ENCODE measurements at regions not wholly inside any gene's neighbourhood (a gene's known extent, or its start where the extent isn't known, plus 50 kb on each side); places are given as distances from the start of the nearest gene placed in this dataset.
"Not testable (repeated sequence)": the region's sequence is repeated elsewhere in the genome, so short reads cannot be mapped to it uniquely, and the experiment has no call there.

DNA sequence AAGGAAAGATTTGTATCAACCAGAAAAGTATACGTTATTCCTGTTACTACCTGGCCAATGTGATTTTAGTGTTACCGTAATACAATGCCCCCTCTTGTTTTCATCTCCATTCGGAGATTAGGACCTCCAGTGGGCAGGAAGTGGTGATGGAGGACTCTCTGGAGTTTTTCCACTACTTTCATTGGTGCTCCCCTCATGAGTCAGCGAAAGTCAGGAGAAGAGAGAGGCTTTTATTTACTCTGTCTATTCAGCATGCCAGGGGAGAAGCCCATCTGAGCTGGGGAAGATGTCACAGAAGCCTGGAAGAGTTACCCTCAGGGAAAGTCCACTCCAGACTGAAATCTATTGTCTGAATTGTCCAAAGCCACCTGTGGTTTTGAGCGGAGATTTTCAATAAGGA, 88.2 kb upstream of the THUMPD2 start:
- Mint-ChIP-seq H3K4me3 (no peak overlapping the region), H3K27me3 (no peaks in the 10 kb centered on the region), H3K9me3 (ENCODE audit: low read depth) (peaks cover 2% of the 10 kb centered on the region), H3K4me1 (no peaks in the 10 kb centered on the region), H3K27ac (no peak overlapping the region), H3K36me3 (ENCODE audit: low read depth) (no peaks in the 10 kb centered on the region)
- CTCF ChIA-PET = no interaction called here
- intact Hi-C loops (cut with DNase I, micrococcal nuclease) = no loop called here
- ATAC-seq (no peak), DNase-seq (no peak)
- POLR2A ChIA-PET = no interaction called here

DNA sequence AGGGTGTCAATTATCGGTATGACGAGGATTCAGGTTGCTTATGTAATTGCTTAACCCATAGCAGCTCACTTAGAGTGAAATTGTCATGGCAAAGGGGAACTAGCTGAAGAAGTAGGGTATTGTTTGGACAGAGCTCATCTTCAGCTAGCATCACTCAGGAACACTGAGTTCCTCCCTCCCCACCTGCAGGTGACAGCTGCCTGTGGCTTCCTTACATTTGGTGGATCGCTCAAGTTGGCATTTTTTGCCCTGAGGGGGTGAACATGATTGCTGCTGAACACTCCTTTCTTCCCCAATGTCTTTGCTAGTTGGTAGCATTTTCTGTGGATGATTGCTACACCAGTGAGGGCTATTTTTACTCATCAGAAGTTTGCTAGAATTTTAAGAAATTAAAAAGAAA, 86.7 kb upstream of the THUMPD2 start:
- no peaks in the 10 kb centered on the region for H3K36me3 Mint-ChIP-seq (ENCODE audit: low read depth)
- ChIA-PET POLR2A (no interaction called here), CTCF (no interaction called here)

GRCh38 chr2:39863672-39864071, 84.6 kb upstream of the THUMPD2 start:
- ATAC-seq; H3K27me3 Mint-ChIP-seq; intact Hi-C loops (cut with DNase I, micrococcal nuclease): not testable (repeated sequence)

More for the DNA sequence above, 86.7 kb upstream of the THUMPD2 start:
- ATAC-seq = no peak
- H3K4me3 Mint-ChIP-seq = no peak overlapping the region
- H3K27ac Mint-ChIP-seq = no peak overlapping the region
- peaks cover 2% of the 10 kb centered on the region for H3K9me3 Mint-ChIP-seq (ENCODE audit: low read depth)
- H3K27me3 Mint-ChIP-seq = no peaks in the 10 kb centered on the region
- intact Hi-C loops (cut with DNase I, micrococcal nuclease) = no loop called here
- DNase-seq = no peak
- H3K4me1 Mint-ChIP-seq = no peaks in the 10 kb centered on the region

DNA sequence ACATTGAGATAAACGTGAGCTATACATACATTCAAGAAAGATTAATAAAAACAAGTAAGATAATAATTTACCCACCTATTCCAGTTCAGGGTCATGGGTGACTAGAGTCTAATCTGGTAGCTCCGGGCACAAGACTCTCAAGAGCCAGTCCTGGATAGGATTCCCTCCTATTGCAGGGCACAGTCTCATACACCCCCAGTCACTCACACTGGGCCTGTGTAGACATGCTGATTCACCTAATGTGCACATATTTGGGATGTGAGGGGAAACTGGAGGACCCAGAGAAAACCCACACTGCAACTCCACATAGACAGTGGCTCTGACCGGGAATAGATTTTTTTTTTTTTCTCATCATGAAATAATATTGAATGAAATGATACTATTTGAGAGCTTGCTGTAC, 81.5 kb upstream of the THUMPD2 start:
- no peaks in the 10 kb centered on the region for H3K36me3 Mint-ChIP-seq (ENCODE audit: low read depth)
- no peak overlapping the region for H3K27ac Mint-ChIP-seq
- ChIA-PET POLR2A (no interaction called here), CTCF (no interaction called here)
- no peaks in the 10 kb centered on the region for H3K4me1 Mint-ChIP-seq
- DNase-seq (no peak), ATAC-seq (no peak)
- intact Hi-C loops (cut with DNase I, micrococcal nuclease) = no loop called here
- peaks cover 3% of the 10 kb centered on the region for H3K27me3 Mint-ChIP-seq
- H3K4me3 Mint-ChIP-seq = no peak overlapping the region
- H3K9me3 Mint-ChIP-seq (ENCODE audit: low read depth) = peaks cover 2% of the 10 kb centered on the region

More at GRCh38 chr2:39863672-39864071, 84.6 kb upstream of the THUMPD2 start:
- H3K9me3 Mint-ChIP-seq (ENCODE audit: low read depth); H3K4me3 Mint-ChIP-seq; H3K36me3 Mint-ChIP-seq (ENCODE audit: low read depth); DNase-seq; CTCF ChIA-PET; H3K27ac Mint-ChIP-seq; H3K4me1 Mint-ChIP-seq; POLR2A ChIA-PET: not testable (repeated sequence)

DNA sequence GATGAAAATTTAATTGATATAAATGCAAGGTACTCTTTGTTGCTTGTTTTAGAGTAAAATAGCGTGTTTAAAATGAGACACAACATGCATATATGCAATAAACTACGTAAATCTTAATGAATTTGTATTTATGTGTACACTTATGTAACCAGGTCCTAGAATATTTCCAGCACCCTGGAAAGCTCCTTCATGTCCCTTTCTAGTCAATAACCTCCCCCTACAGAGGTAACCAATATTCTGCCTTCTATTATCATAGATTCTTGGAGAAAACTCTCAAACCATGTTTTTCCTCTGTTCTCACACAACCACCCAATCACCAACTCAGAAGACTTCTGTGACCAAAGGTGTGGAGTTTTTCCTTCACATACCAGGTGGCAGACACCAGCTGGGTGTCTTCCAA, 79.6 kb upstream of the THUMPD2 start:
- Mint-ChIP-seq H3K36me3 (ENCODE audit: low read depth) (no peaks in the 10 kb centered on the region), H3K27ac (no peak overlapping the region), H3K9me3 (ENCODE audit: low read depth) (peaks cover 2% of the 10 kb centered on the region), H3K4me3 (no peak overlapping the region), H3K4me1 (no peaks in the 10 kb centered on the region), H3K27me3 (peaks cover 8% of the 10 kb centered on the region)
- CTCF ChIA-PET = no interaction called here
- POLR2A ChIA-PET = no interaction called here
- DNase-seq (no peak), ATAC-seq (no peak)
- intact Hi-C loops (cut with DNase I, micrococcal nuclease) = no loop called here

DNA sequence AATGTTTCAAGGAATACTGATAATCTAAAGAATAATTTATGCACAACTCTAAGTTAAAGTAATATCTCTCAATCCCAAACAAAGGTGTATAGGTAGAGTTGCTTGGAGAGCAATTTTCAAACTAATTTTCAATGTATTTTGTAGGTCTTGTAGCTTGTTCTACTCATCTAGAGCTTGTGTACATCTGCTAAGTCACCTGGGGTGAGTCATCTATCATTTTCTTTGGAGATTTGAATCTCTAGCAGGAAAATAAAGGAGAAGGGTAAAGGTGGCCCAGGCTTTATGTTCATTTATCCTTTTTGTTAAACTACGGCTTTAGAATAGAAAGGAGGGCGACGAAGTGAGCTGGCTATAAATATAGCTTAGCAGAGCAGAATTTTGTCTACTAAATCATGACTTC, 76.8 kb upstream of the THUMPD2 start:
- intact Hi-C loops (cut with DNase I, micrococcal nuclease) = no loop called here
- no peaks in the 10 kb centered on the region for H3K9me3 Mint-ChIP-seq (ENCODE audit: low read depth)
- DNase-seq (no peak), ATAC-seq (no peak)
- peaks cover 8% of the 10 kb centered on the region for H3K4me1 Mint-ChIP-seq
- no peaks in the 10 kb centered on the region for H3K36me3 Mint-ChIP-seq (ENCODE audit: low read depth)
- H3K27me3 Mint-ChIP-seq = peaks cover 15% of the 10 kb centered on the region
- POLR2A ChIA-PET = no interaction called here
- CTCF ChIA-PET = interaction anchor here (1.4 to 1.5 kb wide), 2 partner anchors 9 to 19 kb away, joined by 4 to 5 read pairs; no protein-coding TSS in a partner anchor
- H3K4me3 Mint-ChIP-seq = no peak overlapping the region
- H3K27ac Mint-ChIP-seq = no peak overlapping the region

- intact Hi-C loops (cut with DNase I, micrococcal nuclease) = loop anchor here in 1 of 2 experiments (5.0 kb wide), 1 partner anchor 1928 kb away; no protein-coding TSS in a partner anchor
- H3K27me3 Mint-ChIP-seq = peaks cover 16% of the 10 kb centered on the region
- ChIA-PET CTCF (interaction anchor here (1.4 to 1.5 kb wide), 2 partner anchors 8 to 18 kb away, joined by 4 to 5 read pairs; no protein-coding TSS in a partner anchor), POLR2A (interaction anchor here (0.6 kb wide), 1 partner anchor 75 kb away, joined by 3 read pairs; no protein-coding TSS in a partner anchor)
- peaks cover 8% of the 10 kb centered on the region for H3K4me1 Mint-ChIP-seq
- no peaks in the 10 kb centered on the region for H3K9me3 Mint-ChIP-seq (ENCODE audit: low read depth)
- ATAC-seq (no peak), DNase-seq (no peak)
- no peaks in the 10 kb centered on the region for H3K36me3 Mint-ChIP-seq (ENCODE audit: low read depth)
- H3K27ac Mint-ChIP-seq = no peak overlapping the region
- H3K4me3 Mint-ChIP-seq = no peak overlapping the region
These were observed 75.7 kb upstream of the THUMPD2 start for GRCh38 chr2:39854771-39855170.

- intact Hi-C loops (cut with DNase I, micrococcal nuclease) = loop anchor here in 1 of 2 experiments (5.0 kb wide), 1 partner anchor 1929 kb away; no protein-coding TSS in a partner anchor
- ATAC-seq = no peak
- Mint-ChIP-seq H3K27me3 (peaks cover 16% of the 10 kb centered on the region), H3K27ac (no peak overlapping the region), H3K36me3 (ENCODE audit: low read depth) (no peaks in the 10 kb centered on the region), H3K9me3 (ENCODE audit: low read depth) (no peaks in the 10 kb centered on the region), H3K4me1 (peaks cover 8% of the 10 kb centered on the region), H3K4me3 (no peak overlapping the region)
- ChIA-PET CTCF (interaction anchor here (1.3 to 2.0 kb wide), 2 partner anchors 15 to 61 kb away, joined by 4 to 5 read pairs; no protein-coding TSS in a partner anchor), POLR2A (no interaction called here)
- DNase-seq = no peak
These were observed 73.8 kb upstream of the THUMPD2 start for GRCh38 chr2:39852831-39853230.

GRCh38 chr2:39851651-39852110, 72.6 kb upstream of the THUMPD2 start:
- H3K27me3 Mint-ChIP-seq = peaks cover 16% of the 10 kb centered on the region
- no peaks in the 10 kb centered on the region for H3K9me3 Mint-ChIP-seq (ENCODE audit: low read depth)
- H3K4me3 Mint-ChIP-seq = no peak overlapping the region
- ChIA-PET CTCF (interaction anchor here (1.2 to 2.0 kb wide), 3 partner anchors 14 to 62 kb away, joined by 3 to 5 read pairs (median 4); no protein-coding TSS in a partner anchor), POLR2A (no interaction called here)
- ATAC-seq = no peak
- H3K36me3 Mint-ChIP-seq (ENCODE audit: low read depth) = no peaks in the 10 kb centered on the region
- intact Hi-C loops (cut with DNase I, micrococcal nuclease) = loop anchor here in 1 of 2 experiments (5.0 kb wide), 1 partner anchor 1931 kb away; no protein-coding TSS in a partner anchor
- peaks cover 8% of the 10 kb centered on the region for H3K4me1 Mint-ChIP-seq
- no peak overlapping the region for H3K27ac Mint-ChIP-seq
- DNase-seq = no peak

DNA sequence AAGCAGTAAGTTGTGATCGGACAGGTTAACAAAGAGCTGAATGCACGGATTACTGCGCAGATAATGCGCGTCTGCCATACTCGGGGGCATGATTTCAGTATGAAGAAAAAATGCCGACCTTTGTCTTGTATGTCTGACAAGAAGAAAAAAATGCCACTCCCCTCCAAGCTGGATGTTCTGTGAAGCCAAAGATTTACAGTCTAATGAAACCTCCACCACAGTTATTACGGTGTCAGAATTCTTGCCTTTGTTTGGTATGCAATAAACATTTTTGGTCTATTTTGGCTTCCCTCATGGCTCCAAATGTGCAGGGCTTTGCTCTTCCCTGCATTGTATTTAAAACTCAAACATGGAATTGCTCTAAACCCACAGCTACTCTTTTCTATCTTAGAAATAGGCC, 72.2 kb upstream of the THUMPD2 start:
- intact Hi-C loops (cut with DNase I, micrococcal nuclease) = loop anchor here in 1 of 2 experiments (5.0 kb wide), 1 partner anchor 1931 kb away; no protein-coding TSS in a partner anchor

DNA sequence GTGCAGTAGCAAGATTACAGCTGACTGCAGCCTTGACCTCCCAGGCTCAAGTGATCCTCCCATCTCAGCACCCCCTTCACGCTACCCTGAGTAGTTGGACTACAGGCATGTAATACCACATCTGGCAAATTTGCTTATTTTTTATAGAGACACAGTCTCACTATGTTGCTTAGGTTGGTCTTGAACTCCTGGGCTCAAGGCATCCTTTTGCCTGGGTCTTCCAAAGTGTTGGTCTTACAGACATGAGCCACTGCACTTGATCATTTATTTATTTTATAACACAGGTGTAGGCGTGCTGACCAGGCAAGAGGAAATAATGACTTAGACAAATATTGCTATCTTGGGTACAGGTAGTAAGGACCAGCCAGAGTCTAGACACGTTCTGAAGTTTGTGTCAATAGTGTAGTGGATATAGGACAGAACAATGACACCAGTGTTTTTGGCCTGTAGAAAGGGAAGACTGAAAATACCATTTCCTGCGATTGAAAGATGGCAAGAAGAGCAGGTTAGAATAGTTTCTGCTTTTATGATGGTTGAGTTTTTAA, 71.0 kb upstream of the THUMPD2 start:
- H3K27ac Mint-ChIP-seq = no peak overlapping the region
- POLR2A ChIA-PET = interaction anchor here (0.6 kb wide), 1 partner anchor 432 kb away, joined by 3 read pairs; no protein-coding TSS in a partner anchor
- peaks cover 14% of the 10 kb centered on the region for H3K27me3 Mint-ChIP-seq

More for the DNA sequence above, 72.2 kb upstream of the THUMPD2 start:
- DNase-seq (no peak), ATAC-seq (no peak)
- ChIA-PET CTCF (interaction anchor here (1.2 to 2.0 kb wide), 3 partner anchors 14 to 62 kb away, joined by 3 to 5 read pairs (median 4); no protein-coding TSS in a partner anchor), POLR2A (no interaction called here)
- Mint-ChIP-seq H3K27me3 (peaks cover 15% of the 10 kb centered on the region), H3K4me1 (peaks cover 8% of the 10 kb centered on the region), H3K27ac (no peak overlapping the region), H3K36me3 (ENCODE audit: low read depth) (no peaks in the 10 kb centered on the region), H3K4me3 (no peak overlapping the region), H3K9me3 (ENCODE audit: low read depth) (no peaks in the 10 kb centered on the region)

GRCh38 chr2:39849064-39849463, 70.0 kb upstream of the THUMPD2 start:
- Mint-ChIP-seq H3K4me1 (peaks cover 8% of the 10 kb centered on the region), H3K27me3 (peaks cover 11% of the 10 kb centered on the region), H3K9me3 (ENCODE audit: low read depth) (no peaks in the 10 kb centered on the region), H3K4me3 (no peak overlapping the region), H3K27ac (no peak overlapping the region), H3K36me3 (ENCODE audit: low read depth) (no peaks in the 10 kb centered on the region)
- intact Hi-C loops (cut with DNase I, micrococcal nuclease) = no loop called here
- ATAC-seq (no peak), DNase-seq (no peak)
- ChIA-PET POLR2A (interaction anchor here (0.6 kb wide), 1 partner anchor 433 kb away, joined by 3 read pairs; no protein-coding TSS in a partner anchor), CTCF (no interaction called here)

More for the DNA sequence above, 71.0 kb upstream of the THUMPD2 start:
- intact Hi-C loops (cut with DNase I, micrococcal nuclease) = loop anchor here in 1 of 2 experiments (5.0 kb wide), 1 partner anchor 1932 kb away; no protein-coding TSS in a partner anchor
- no peaks in the 10 kb centered on the region for H3K36me3 Mint-ChIP-seq (ENCODE audit: low read depth)
- DNase-seq (no peak), ATAC-seq (no peak)
- CTCF ChIA-PET = no interaction called here
- H3K4me3 Mint-ChIP-seq = no peak overlapping the region
- H3K4me1 Mint-ChIP-seq = peaks cover 8% of the 10 kb centered on the region
- H3K9me3 Mint-ChIP-seq (ENCODE audit: low read depth) = no peaks in the 10 kb centered on the region

All from activated CD4-positive, alpha-beta T cell treated with anti-CD3 and anti-CD28 coated beads for 36 hours (primary cell).